GM12873 (cell line): ENCODE measurements at regions not wholly inside any gene's neighbourhood (a gene's known extent, or its start where the extent isn't known, plus 50 kb on each side); places are given as distances from the start of the nearest gene placed in this dataset.

Source experiments
- TF ChIP-seq, protein P1 (sequence below): IDR thresholded peaks from 2 replicates; pipeline ENCODE4 v1.5.1; 2012; ENCODE audit warnings: low read depth, mild to moderate bottlenecking, moderate library complexity, low read length, control low read depth; ENCODE audit not compliant: insufficient read depth; ENCODE audit errors: missing control alignments

DNA sequence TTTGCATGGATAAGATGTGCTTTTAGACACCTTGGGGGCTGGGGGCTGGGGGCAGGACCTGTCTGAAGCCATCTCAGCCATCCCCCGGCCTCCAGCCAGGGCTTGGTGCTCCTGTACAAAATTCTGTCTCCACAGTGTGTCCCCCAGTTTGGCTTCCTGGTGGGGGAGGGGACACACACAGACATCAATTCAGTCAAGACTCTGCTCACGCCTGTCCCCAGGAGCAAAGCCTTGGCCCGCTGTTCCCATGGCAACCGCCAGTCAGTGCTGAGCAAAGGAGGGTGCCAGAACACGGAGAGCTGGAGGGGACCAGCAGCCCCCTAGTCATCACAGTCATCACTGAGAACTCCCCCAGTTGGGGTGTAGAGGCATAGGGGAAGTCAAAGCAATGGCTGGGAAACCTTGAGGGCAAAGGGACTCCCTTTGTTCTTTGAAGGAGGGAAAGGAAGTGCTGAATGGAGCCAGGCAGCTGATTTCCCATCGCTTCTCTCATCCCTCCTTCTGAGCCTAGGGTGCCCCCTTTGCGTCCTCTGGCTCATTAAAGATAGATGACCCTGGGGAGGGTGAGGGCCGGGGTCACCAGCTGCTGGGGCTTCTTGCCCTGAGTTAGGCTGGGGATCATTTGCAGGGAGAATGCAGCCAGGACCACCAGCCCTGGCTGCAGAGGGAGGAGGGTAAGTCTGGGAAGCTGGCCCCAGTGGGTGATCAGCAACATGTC, 134.9 kb upstream of the IPO9 start:
- TF ChIP-seq, protein P1, sequence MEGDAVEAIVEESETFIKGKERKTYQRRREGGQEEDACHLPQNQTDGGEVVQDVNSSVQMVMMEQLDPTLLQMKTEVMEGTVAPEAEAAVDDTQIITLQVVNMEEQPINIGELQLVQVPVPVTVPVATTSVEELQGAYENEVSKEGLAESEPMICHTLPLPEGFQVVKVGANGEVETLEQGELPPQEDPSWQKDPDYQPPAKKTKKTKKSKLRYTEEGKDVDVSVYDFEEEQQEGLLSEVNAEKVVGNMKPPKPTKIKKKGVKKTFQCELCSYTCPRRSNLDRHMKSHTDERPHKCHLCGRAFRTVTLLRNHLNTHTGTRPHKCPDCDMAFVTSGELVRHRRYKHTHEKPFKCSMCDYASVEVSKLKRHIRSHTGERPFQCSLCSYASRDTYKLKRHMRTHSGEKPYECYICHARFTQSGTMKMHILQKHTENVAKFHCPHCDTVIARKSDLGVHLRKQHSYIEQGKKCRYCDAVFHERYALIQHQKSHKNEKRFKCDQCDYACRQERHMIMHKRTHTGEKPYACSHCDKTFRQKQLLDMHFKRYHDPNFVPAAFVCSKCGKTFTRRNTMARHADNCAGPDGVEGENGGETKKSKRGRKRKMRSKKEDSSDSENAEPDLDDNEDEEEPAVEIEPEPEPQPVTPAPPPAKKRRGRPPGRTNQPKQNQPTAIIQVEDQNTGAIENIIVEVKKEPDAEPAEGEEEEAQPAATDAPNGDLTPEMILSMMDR, result no peak

DNA sequence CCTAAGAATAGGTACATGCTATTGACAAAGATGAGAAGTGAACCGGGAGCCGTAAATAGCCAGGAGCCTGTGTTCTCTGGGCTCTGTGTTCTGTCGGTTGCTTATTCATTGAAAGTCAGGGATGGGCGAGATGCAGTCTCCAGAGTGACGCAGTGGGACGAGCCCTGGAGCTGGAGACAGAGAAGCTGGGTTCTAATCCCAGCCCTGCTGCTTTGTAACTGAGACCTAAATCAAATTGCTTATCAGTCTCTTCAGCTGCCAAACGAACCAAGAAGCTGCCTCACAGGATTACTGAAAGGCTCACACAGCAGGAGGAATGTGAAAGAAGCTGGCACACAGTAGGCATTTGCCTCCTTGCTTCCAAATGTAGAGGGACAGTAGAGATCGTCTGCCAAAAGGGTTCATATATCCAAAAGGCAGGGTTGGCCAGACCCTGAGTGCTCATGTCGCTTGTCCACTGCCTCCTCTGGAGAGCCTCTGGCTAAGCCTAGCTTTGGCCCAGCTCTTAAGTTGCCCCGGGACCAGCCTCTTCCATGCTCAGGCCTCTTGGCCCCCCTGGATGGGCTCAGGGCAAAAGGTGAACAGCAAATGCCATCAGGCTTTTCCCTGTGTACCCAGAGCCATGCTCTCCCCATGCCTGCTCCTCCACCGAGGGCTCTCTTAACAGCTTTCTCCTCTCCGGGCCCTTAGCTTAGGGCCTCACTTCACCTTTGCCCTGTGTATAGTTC, 134.2 kb upstream of the IPO9 start:
- TF ChIP-seq, protein P1, result no peak

DNA sequence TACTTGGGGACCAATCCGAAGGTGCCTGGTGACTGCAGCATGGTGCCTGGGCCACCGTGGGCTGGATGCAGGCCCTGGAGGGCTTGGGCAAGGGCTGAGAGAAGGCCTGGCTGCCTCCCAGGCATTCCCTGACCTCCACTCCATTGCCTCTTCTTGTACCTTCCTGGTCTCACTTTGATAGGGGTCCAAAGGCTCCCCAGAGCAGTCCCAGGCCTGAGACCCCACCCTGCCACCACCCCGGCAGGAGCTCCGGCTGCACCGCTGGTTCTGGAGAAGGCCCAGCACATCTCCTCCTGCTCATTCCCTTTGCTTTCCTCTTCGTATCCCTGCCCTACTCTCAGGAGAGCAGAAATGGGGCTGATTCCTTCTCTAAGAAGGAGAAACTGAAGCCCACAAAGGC, 133.3 kb upstream of the IPO9 start:
- TF ChIP-seq, protein P1, result no peak

DNA sequence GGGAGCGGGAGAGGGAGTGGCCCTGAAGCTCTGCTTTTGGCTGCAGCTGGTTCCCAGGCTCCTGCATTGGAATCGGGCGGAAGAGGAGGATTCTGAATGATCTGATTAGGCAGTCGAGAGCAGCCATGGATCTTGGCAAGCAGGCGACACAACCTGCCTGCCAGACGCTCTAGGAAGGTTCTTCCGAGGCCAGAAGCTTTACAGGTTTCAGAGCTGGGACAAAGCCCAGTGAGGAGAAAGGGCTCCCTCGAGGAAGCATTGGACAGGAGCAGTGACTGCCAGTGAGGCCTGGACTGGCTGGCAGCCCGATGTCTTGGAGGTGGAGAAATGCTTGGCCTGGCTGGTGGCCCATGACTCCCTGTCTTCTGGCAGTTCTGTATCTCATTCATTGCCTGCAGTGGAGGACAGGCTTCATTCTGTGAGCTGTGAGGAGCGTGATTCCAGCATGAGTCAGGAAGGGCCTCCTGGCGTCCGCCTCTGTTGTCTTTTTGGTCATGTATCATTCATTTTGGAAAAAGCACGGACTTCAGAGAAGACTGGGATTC, 132.7 kb upstream of the IPO9 start:
- TF ChIP-seq, protein P1, result no peak

DNA sequence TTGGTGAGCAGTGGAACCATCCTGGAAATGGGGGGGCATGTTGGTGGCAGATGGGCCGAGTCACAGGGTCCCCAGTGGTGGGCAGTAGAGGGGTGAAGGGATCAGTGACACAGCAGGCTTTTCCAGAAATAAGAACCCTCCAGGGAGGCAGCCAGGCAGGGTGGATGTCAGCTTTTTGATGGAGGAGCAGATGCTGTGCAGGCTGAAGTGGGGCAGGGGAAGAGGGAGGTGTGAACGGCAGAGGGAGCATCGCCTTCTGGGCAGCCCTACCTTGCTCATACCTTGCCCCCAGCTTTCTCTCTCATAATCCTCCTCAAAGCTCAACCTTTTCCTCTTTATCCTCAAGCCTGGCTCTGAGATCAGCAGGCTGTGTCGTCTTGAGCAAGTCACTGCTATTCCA, 131.8 kb upstream of the IPO9 start:
- TF ChIP-seq, protein P1, result no peak

DNA sequence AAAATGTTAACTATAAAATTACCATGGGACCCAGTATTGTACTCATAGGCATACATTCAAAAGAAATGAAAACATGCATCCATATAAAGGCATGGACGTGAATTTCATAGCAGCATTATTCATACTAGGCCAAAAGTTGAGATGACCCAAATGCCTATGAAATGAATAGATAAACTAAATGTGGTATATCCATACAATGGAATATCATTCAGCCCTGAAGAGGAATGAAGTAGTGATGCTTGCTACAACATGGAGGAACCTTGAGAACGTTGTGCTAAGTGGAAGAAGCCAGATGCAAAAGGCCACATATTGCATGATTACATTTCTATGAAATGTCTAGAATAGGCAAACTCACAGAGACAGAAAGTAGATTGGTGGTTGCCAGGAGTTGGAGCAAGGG, 127.1 kb upstream of the IPO9 start:
- TF ChIP-seq, protein P1, result no peak

DNA sequence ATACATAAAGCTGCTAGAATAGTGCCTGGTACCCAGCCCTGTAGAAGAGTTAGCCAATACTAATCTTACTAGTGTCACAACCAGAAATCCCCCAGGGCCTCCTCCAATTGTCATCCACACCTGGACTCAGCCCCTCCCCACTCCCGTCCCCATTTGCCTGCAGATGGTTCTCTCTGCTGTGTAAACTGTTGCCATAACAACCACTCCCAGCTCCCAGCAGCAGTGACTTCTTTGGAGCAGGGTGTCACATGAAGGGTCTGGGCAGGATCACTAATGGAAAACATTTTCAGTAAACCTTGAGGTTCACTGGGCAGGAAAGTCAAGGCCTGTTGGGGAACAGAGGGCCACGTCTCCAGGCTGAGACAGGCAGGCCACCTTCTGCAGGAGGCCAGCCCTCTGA, 126.0 kb upstream of the IPO9 start:
- TF ChIP-seq, protein P1, result no peak
